ENCODE measurements at regions not wholly inside any gene's neighbourhood (a gene's known extent, or its start where the extent isn't known, plus 50 kb on each side); places are given as distances from the start of the nearest gene placed in this dataset.

- H3K4me3 ChIP-seq (replicated peaks; ENCODE audit: insufficient read depth, low read length), result no peak overlapping the region
- H3K27me3 ChIP-seq (ENCODE audit: insufficient read depth, poor library complexity, severe bottlenecking), result no peaks in the 10 kb centered on the region
- H3K27ac ChIP-seq (replicated peaks), result no peak overlapping the region
- TF ChIP-seq GABPA (IDR thresholded peaks at IDR 0.05; ENCODE audit: low read depth) (no peak), CTCF (IDR thresholded peaks at IDR 0.05; ENCODE audit: insufficient read depth, low read length) (no peak), REST (IDR thresholded peaks at IDR 0.05; ENCODE audit: insufficient replicate concordance, low read depth) (no peak), POLR2AphosphoS5 (IDR thresholded peaks at IDR 0.05; ENCODE audit: low read depth) (no peak)
- no peak for DNase-seq (ENCODE audit: low read depth in 1 of 2, low spot score in 1 of 2)
These were observed 690.9 kb downstream of the SLITRK6 start for GRCh38 chr13:85108356-85108755.

- no peak overlapping the region for H3K4me3 ChIP-seq (replicated peaks; ENCODE audit: insufficient read depth, low read length)
- H3K27ac ChIP-seq (replicated peaks), result no peak overlapping the region
- no peak for TF ChIP-seq GABPA (IDR thresholded peaks at IDR 0.05; ENCODE audit: low read depth)
- TF ChIP-seq CTCF (IDR thresholded peaks at IDR 0.05; ENCODE audit: insufficient read depth, low read length), result no peak
- no peaks in the 10 kb centered on the region for H3K27me3 ChIP-seq (ENCODE audit: insufficient read depth, poor library complexity, severe bottlenecking)
- no peak for DNase-seq (ENCODE audit: low read depth in 1 of 2, low spot score in 1 of 2)
These were observed 700.0 kb downstream of the SLITRK6 start for GRCh38 chr13:85099245-85099644.

GRCh38 chr13:85095418-85096272, 703.6 kb downstream of the SLITRK6 start:
- DNase-seq (ENCODE audit: low read depth in 1 of 2, low spot score in 1 of 2), result no peak

More at GRCh38 chr13:85095418-85096272, 703.6 kb downstream of the SLITRK6 start:
- no peaks in the 10 kb centered on the region for H3K27me3 ChIP-seq (ENCODE audit: insufficient read depth, poor library complexity, severe bottlenecking)
- TF ChIP-seq GABPA (IDR thresholded peaks at IDR 0.05; ENCODE audit: low read depth) (no peak), SPI1 (IDR thresholded peaks at IDR 0.05; ENCODE audit: borderline replicate concordance, low read depth) (no peak), REST (IDR thresholded peaks at IDR 0.05; ENCODE audit: insufficient replicate concordance, low read depth) (no peak), CTCF (IDR thresholded peaks at IDR 0.05; ENCODE audit: insufficient read depth, low read length) (no peak), POLR2AphosphoS5 (IDR thresholded peaks at IDR 0.05; ENCODE audit: low read depth) (no peak)
- no peak overlapping the region for H3K27ac ChIP-seq (replicated peaks)
- H3K4me3 ChIP-seq (replicated peaks; ENCODE audit: insufficient read depth, low read length), result no peak overlapping the region
